Cardiac fibroblast (primary cell): ENCODE measurements at regions not wholly inside any gene's neighbourhood (a gene's known extent, or its start where the extent isn't known, plus 50 kb on each side); places are given as distances from the start of the nearest gene placed in this dataset.
A peak's percentile ranks its signal among the peaks of the same experiment; 100 is the strongest.
"Not testable (repeated sequence)": the region's sequence is repeated elsewhere in the genome, so short reads cannot be mapped to it uniquely, and the experiment has no call there.

Experiments used
- DNase-seq, 2 donors: peaks; one replicate each; pipeline versions ENCODE4 v3.0.0 to v3.0.0-alpha.2; 2010; ENCODE audit warnings: low read depth in 2 of 2
- H3K4me3 ChIP-seq, 2 donors: replicated peaks in 1 of 2; 1 replicate in 1 of 2; 2 replicates in 1 of 2; pipeline ENCODE4 v1.5.1; 2011; ENCODE audit warnings: low read depth in 2 of 2, low read length in 2 of 2, mild to moderate bottlenecking in 2 of 2, moderate library complexity in 1 of 2
- CTCF ChIP-seq: IDR thresholded peaks from one replicate; pipeline ENCODE4 v1.5.1; 2011; ENCODE audit warnings: low read depth, mild to moderate bottlenecking, low read length, inconsistent platforms

GRCh38 chr4:94039226-94039625 lies 168.4 kb upstream of the SMARCAD1 start:
- H3K4me3 ChIP-seq: no peak overlapping the region
- TF ChIP-seq CTCF: no peak
- DNase-seq: no peak

GRCh38 chr4:94044471-94044870 lies 163.2 kb upstream of the SMARCAD1 start:
- not testable (repeated sequence) for H3K4me3 ChIP-seq, DNase-seq

GRCh38 chr4:94063084-94063483 lies 144.6 kb upstream of the SMARCAD1 start:
- no peak for DNase-seq
- H3K4me3 ChIP-seq: no peak overlapping the region
- TF ChIP-seq CTCF: no peak

- TF ChIP-seq CTCF: no peak
- no peak overlapping the region for H3K4me3 ChIP-seq
- peak; percentile 0 for DNase-seq
Observed at GRCh38 chr4:94068753-94069719, 138.6 kb upstream of the SMARCAD1 start.

- TF ChIP-seq CTCF: no peak
- H3K4me3 ChIP-seq: no peak overlapping the region
- no peak for DNase-seq
Observed at GRCh38 chr4:94076498-94076897, 131.2 kb upstream of the SMARCAD1 start.

GRCh38 chr4:94084155-94084554 lies 123.5 kb upstream of the SMARCAD1 start:
- no peak overlapping the region for H3K4me3 ChIP-seq
- no peak for TF ChIP-seq CTCF
- no peak for DNase-seq

GRCh38 chr4:94099141-94099540 lies 108.5 kb upstream of the SMARCAD1 start:
- not testable (repeated sequence) for H3K4me3 ChIP-seq, DNase-seq

- no peak for DNase-seq
- TF ChIP-seq CTCF: no peak
- no peak overlapping the region for H3K4me3 ChIP-seq
Observed at GRCh38 chr4:94112644-94113043, 95.0 kb upstream of the SMARCAD1 start.
